NT2/D1 (cell line): ENCODE measurements at regions not wholly inside any gene's neighbourhood (a gene's known extent, or its start where the extent isn't known, plus 50 kb on each side); places are given as distances from the start of the nearest gene placed in this dataset.

Experiments used
- SUZ12 ChIP-seq: IDR thresholded peaks from 2 replicates; pipeline ENCODE4 v1.6.1; 2011; ENCODE audit not compliant: insufficient read length, insufficient read depth; ENCODE audit errors: extremely low read depth
- YY1 ChIP-seq: IDR thresholded peaks from 2 replicates; pipeline ENCODE4 v1.6.1; 2011; ENCODE audit not compliant: insufficient read length, insufficient read depth

DNA sequence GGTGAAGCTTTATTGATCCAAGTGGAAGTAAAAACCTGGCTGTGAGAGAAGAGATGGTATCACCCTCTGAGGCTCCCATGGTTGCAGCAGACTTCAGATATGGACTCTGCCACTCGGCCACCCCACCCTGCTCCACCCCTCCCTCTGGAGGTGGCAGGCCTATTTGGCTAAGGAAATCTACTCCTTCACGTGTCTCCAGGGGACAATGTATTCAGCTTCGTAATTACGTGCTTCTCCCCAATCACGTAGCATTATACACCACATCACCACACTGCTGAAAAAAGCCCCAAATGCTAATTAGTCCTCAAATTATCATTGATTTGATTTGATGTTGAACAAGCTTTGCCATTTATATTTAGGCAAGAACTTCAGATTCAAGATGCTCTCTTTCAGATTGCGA lies 220.7 kb downstream of the OMA1 start:
- TF ChIP-seq YY1, result no peak
- no peak for TF ChIP-seq SUZ12
